Endodermal cell (in vitro differentiated cells): ENCODE measurements at regions not wholly inside any gene's neighbourhood (a gene's known extent, or its start where the extent isn't known, plus 50 kb on each side); places are given as distances from the start of the nearest gene placed in this dataset.

ENCODE experiments used
- DNase-seq: peaks from one replicate; pipeline ENCODE4 v3.0.0-alpha.2; 2017
- H3K27ac ChIP-seq: 2 replicates; pipeline ENCODE4 v1.5.1; 2013; ENCODE audit warnings: mild to moderate bottlenecking, low read depth, low read length, moderate library complexity
- H3K27me3 ChIP-seq: 2 replicates; pipeline ENCODE4 v1.6.1; 2013; ENCODE audit warnings: mild to moderate bottlenecking, low read length, moderate library complexity; ENCODE audit not compliant: insufficient read depth, control insufficient read depth, poor library complexity, severe bottlenecking
- H3K36me3 ChIP-seq: 2 replicates; pipeline ENCODE4 v1.7.0; 2013; ENCODE audit warnings: mild to moderate bottlenecking, low read length, moderate library complexity; ENCODE audit not compliant: control insufficient read depth, insufficient read depth
- H3K4me1 ChIP-seq: one replicate; pipeline ENCODE4 v1.7.0; 2013; ENCODE audit warnings: low read length; ENCODE audit not compliant: control insufficient read depth, insufficient read depth
- H3K4me3 ChIP-seq: 2 replicates; pipeline ENCODE4 v1.5.1; 2013; ENCODE audit warnings: mild to moderate bottlenecking, low read length, moderate library complexity
- H3K9ac ChIP-seq: 2 replicates; pipeline ENCODE4 v1.6.1; 2013; ENCODE audit warnings: mild to moderate bottlenecking, low read length, moderate library complexity; ENCODE audit not compliant: poor library complexity, severe bottlenecking; ENCODE audit errors: extremely low read depth
- H3K9me3 ChIP-seq: 2 replicates; pipeline ENCODE4 v1.6.1; 2013; ENCODE audit warnings: mild to moderate bottlenecking, low read length, moderate library complexity; ENCODE audit not compliant: control insufficient read depth
- H3K27ac Mint-ChIP-seq: 2 replicates; pipeline ENCODE4 v1.8.0; 2020; ENCODE audit warnings: mixed read lengths
- H3K27me3 Mint-ChIP-seq: 2 replicates; pipeline ENCODE4 v1.8.0; 2021; ENCODE audit warnings: mild to moderate bottlenecking, mixed read lengths; ENCODE audit not compliant: insufficient read depth
- H3K36me3 Mint-ChIP-seq: 2 replicates; pipeline ENCODE4 v1.8.0; 2020; ENCODE audit warnings: low read depth, mixed read lengths
- H3K4me1 Mint-ChIP-seq: 2 replicates; pipeline ENCODE4 v1.8.0; 2020; ENCODE audit warnings: mixed read lengths
- H3K4me3 Mint-ChIP-seq: 2 replicates; pipeline ENCODE4 v1.8.0; 2020; ENCODE audit warnings: mild to moderate bottlenecking, moderate library complexity, mixed read lengths
- H3K9me3 Mint-ChIP-seq: 2 replicates; pipeline ENCODE4 v1.8.0; 2020; ENCODE audit warnings: mild to moderate bottlenecking, mixed read lengths
- WGBS, 2 experiments: methylation state at CpG; one replicate each; pipeline versions ENCODE4 v1.1.5 to v1.1.7; 2013; ENCODE audit warnings: missing lambda C conversion rate in 2 of 2, mixed read lengths in 1 of 2; ENCODE audit not compliant: insufficient coverage in 1 of 2, insufficient read length in 1 of 2; 5-methylcytosine and 5-hydroxymethylcytosine counted together
- TF ChIP-seq, protein P1 (sequence below): fragments of 200-600 bp; sonication (generic); conservative IDR thresholded peaks from 2 replicates; pipeline ENCODE4 v1.5.0; 2021; ENCODE audit warnings: antibody characterized with exemption, mild to moderate bottlenecking

DNA sequence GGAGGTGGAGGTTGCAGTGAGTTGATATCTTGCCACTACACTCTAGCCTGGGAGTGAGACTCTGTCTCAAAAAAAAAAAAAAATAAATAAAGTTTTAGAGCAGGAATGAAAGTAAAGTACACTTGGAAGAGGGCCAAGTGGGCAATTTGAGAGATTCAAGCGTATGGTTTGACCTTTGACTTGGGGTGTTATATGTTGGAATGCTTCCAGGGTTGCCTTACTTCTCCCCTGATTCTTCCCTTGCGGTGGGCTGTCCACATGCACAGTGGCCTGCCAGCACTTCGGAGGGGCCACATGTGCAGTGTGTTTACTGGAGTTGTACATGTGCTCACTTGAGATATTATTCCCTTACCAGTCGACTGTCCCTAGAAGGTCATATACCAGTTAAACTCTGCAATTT is 295.5 kb upstream of the PROX1 start:
- Histone ChIP-seq H3K9ac (no peak overlapping the region), H3K4me3 (no peak overlapping the region), H3K9me3 (no peaks in the 10 kb centered on the region), H3K4me1 (peaks cover 12% of the 10 kb centered on the region), H3K27me3 (no peaks in the 10 kb centered on the region), H3K36me3 (no peaks in the 10 kb centered on the region), H3K27ac (no peak overlapping the region)
- Mint-ChIP-seq H3K4me3 (no peak overlapping the region), H3K9me3 (no peaks in the 10 kb centered on the region), H3K27me3 (no peaks in the 10 kb centered on the region), H3K4me1 (peaks cover 19% of the 10 kb centered on the region), H3K27ac (no peak overlapping the region), H3K36me3 (no peaks in the 10 kb centered on the region)
- TF ChIP-seq, protein P1, sequence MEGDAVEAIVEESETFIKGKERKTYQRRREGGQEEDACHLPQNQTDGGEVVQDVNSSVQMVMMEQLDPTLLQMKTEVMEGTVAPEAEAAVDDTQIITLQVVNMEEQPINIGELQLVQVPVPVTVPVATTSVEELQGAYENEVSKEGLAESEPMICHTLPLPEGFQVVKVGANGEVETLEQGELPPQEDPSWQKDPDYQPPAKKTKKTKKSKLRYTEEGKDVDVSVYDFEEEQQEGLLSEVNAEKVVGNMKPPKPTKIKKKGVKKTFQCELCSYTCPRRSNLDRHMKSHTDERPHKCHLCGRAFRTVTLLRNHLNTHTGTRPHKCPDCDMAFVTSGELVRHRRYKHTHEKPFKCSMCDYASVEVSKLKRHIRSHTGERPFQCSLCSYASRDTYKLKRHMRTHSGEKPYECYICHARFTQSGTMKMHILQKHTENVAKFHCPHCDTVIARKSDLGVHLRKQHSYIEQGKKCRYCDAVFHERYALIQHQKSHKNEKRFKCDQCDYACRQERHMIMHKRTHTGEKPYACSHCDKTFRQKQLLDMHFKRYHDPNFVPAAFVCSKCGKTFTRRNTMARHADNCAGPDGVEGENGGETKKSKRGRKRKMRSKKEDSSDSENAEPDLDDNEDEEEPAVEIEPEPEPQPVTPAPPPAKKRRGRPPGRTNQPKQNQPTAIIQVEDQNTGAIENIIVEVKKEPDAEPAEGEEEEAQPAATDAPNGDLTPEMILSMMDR, result no peak
- 92 to 95% methylated on average over 3 to 4 of the region's 4 CpGs for WGBS, 2 experiments
- DNase-seq, result no peak

DNA sequence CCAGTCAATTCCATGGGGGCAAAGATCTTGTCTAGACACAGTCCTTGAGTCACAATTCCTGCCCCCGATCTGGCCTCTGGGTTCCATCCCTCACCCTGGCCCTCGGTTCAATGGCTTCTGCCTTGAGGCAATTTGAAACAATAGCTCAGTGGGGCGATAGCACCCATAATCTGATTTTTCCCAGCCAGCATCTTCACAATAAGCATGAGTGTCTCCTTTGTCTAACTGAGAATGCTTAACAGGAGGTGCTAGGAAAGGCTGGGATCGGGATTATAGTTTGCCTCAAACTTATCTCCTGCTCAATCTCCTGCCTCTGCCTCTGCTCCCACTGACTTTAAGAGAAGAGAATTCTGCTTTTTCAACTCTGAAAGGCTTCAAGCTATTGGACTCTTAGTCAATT is 293.9 kb upstream of the PROX1 start:
- H3K4me3 Mint-ChIP-seq, result no peak overlapping the region
- Histone ChIP-seq H3K9me3 (no peaks in the 10 kb centered on the region), H3K27ac (no peak overlapping the region), H3K4me3 (peak overlapping the region; percentile 37), H3K36me3 (no peaks in the 10 kb centered on the region), H3K4me1 (peaks cover 12% of the 10 kb centered on the region), H3K9ac (no peak overlapping the region), H3K27me3 (no peaks in the 10 kb centered on the region)
- H3K36me3 Mint-ChIP-seq, result no peaks in the 10 kb centered on the region
- no peaks in the 10 kb centered on the region for H3K27me3 Mint-ChIP-seq
- 45 to 49% methylated on average over 3 to 4 of the region's 4 CpGs for WGBS, 2 experiments
- TF ChIP-seq, protein P1, result no peak
- peak; percentile 63 for DNase-seq
- peaks cover 26% of the 10 kb centered on the region for H3K4me1 Mint-ChIP-seq
- no peaks in the 10 kb centered on the region for H3K9me3 Mint-ChIP-seq
- H3K27ac Mint-ChIP-seq, result no peak overlapping the region

DNA sequence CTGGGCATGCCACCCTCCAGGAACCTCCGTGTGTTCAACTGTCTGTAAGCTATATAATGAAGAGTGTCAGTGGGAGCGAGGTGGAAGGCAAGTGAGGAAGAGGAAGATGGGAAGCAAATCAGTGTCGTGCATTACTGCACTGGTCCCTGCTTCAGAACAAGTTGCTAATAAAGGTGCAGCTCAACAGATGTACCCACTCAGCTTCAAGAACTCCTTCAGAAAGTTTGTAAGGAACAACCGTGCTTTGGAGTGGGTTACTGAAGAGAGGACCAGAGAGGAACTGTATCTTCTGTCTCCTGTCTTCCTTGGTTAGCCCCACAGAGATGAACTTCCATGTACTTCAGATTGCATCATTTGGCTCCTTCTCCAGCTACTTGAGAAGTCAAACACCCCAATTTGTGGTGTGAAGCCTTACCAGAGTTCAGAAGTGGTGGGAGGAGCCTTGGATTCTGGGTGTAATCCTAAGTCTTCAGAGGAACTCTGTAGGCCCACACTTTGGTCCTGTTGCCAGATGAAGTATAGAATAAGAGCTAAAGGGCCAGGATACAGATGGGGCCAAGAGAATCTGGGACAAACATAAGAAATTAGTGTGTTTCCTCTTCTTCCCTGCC is 290.5 kb upstream of the PROX1 start:
- WGBS, 2 experiments, result 89 to 94% methylated on average over 4 of the region's 4 CpGs
- Histone ChIP-seq H3K27ac (no peak overlapping the region), H3K36me3 (no peaks in the 10 kb centered on the region), H3K27me3 (no peaks in the 10 kb centered on the region), H3K9ac (no peak overlapping the region), H3K4me1 (peaks cover 7% of the 10 kb centered on the region), H3K4me3 (no peak overlapping the region), H3K9me3 (peaks cover 4% of the 10 kb centered on the region)
- Mint-ChIP-seq H3K36me3 (no peaks in the 10 kb centered on the region), H3K27ac (no peak overlapping the region), H3K27me3 (peaks cover 3% of the 10 kb centered on the region), H3K4me1 (peaks cover 16% of the 10 kb centered on the region), H3K9me3 (peaks cover 9% of the 10 kb centered on the region), H3K4me3 (no peak overlapping the region)
- DNase-seq, result no peak
- TF ChIP-seq, protein P1, result no peak
